Endothelial cell of umbilical vein (primary cell): ENCODE measurements at regions not wholly inside any gene's neighbourhood (a gene's known extent, or its start where the extent isn't known, plus 50 kb on each side); places are given as distances from the start of the nearest gene placed in this dataset.

Source experiments
- BruUV-seq: library from RNA; stranded (reverse); fragments of 400-500 nt; replicated peaks from 2 replicates; lab custom pipeline; 2021; lab: Mats Ljungman, UMichigan
- CTCF ChIA-PET: fragments of 300-600, 350-600 bp; sonication (Branson Sonifier 250); formaldehyde crosslinking; loops from one replicate; lab custom pipeline; 2021; ENCODE audit warnings: antibody characterized with exemption, inconsistent platforms; lab: Charles Lee
- POLR2A ChIA-PET: fragments of 300-600, 350-600 bp; sonication (Branson Sonifier 250); formaldehyde crosslinking; loops from one replicate; lab custom pipeline; 2021; ENCODE audit warnings: antibody characterized with exemption, inconsistent platforms; lab: Charles Lee
- DNase-seq: peaks from one replicate; pipeline ENCODE4 v3.0.0-alpha.2; 2011; ENCODE audit warnings: low read depth, low spot score
- FAIRE-seq: peaks from 2 replicates; lab custom pipeline; 2011; peaks lifted over from hg19 to GRCh38; lab: Jason Lieb, UNC
- H2AFZ ChIP-seq: 2 replicates; pipeline ENCODE4 v1.6.0; 2012; ENCODE audit warnings: low read depth, low read length, control low read depth, inconsistent platforms
- H3K27ac ChIP-seq: 2 replicates; pipeline ENCODE4 v1.5.1; 2011; ENCODE audit warnings: low read depth, mild to moderate bottlenecking, control low read depth, low read length, moderate library complexity; ENCODE audit not compliant: insufficient read depth
- H3K27me3 ChIP-seq, 2 experiments: 2 replicates each; pipeline versions ENCODE4 v1.6.0 to v1.6.1; 2011; ENCODE audit warnings: low read length in 2 of 2, mixed read lengths in 1 of 2; ENCODE audit not compliant: control insufficient read depth in 2 of 2, insufficient read depth in 2 of 2
- H3K36me3 ChIP-seq, 2 experiments: 2 replicates in 1 of 2; 3 replicates in 1 of 2; pipeline ENCODE4 v1.5.1; 2011; ENCODE audit warnings: low read length in 2 of 2, mild to moderate bottlenecking in 1 of 2, moderate library complexity in 1 of 2; ENCODE audit not compliant: control insufficient read depth in 2 of 2, insufficient read depth in 2 of 2; ENCODE audit errors: extremely low read depth in 1 of 2
- H3K4me1 ChIP-seq: 3 replicates; pipeline ENCODE4 v1.5.1; 2011; ENCODE audit warnings: mild to moderate bottlenecking, low read length; ENCODE audit not compliant: control insufficient read depth, insufficient read depth; ENCODE audit errors: extremely low read depth
- H3K4me2 ChIP-seq: 2 replicates; pipeline ENCODE4 v1.6.1; 2011; ENCODE audit warnings: low read length, control low read depth, mixed read lengths; ENCODE audit not compliant: insufficient read depth
- H3K4me3 ChIP-seq, 3 experiments: fragments of 200-600 bp in 1 of 3; sonication (generic), shearing (Covaris generic) in 1 of 3; replicated peaks in 1 of 3; 2 replicates each; pipeline ENCODE4 v1.5.1; 2011 to 2016; ENCODE audit warnings: control low read depth in 3 of 3, low read length in 3 of 3, mild to moderate bottlenecking in 2 of 3, inconsistent platforms in 1 of 3, low read depth in 1 of 3, moderate library complexity in 1 of 3; ENCODE audit not compliant: insufficient read depth in 1 of 3
- H3K79me2 ChIP-seq: 2 replicates; pipeline ENCODE4 v1.6.0; 2012; ENCODE audit warnings: low read length, inconsistent platforms; ENCODE audit not compliant: control insufficient read depth, insufficient read depth
- H3K9ac ChIP-seq: replicated peaks from 2 replicates; pipeline ENCODE3; 2011; ENCODE audit warnings: low read length, control low read depth; ENCODE audit not compliant: insufficient read depth; ENCODE audit errors: extremely low read depth
- H3K9me1 ChIP-seq: replicated peaks from 3 replicates; pipeline ENCODE4 v1.6.0; 2011; ENCODE audit warnings: mild to moderate bottlenecking, low read length; ENCODE audit not compliant: control insufficient read depth, insufficient read depth; ENCODE audit errors: extremely low read depth
- H3K9me3 ChIP-seq: replicated peaks from 2 replicates; pipeline ENCODE4 v1.5.1; 2012; ENCODE audit warnings: low read length, inconsistent platforms; ENCODE audit not compliant: control insufficient read depth, insufficient read depth
- H4K20me1 ChIP-seq: replicated peaks from 2 replicates; pipeline ENCODE3; 2011; ENCODE audit warnings: mild to moderate bottlenecking, low read length; ENCODE audit not compliant: control insufficient read depth, insufficient read depth; ENCODE audit errors: extremely low read depth
- CTCF ChIP-seq, 2 donors: IDR thresholded peaks; 1 replicate in 1 of 2; 2 replicates in 1 of 2; pipeline ENCODE4 v1.5.1; 2011; ENCODE audit warnings: low read length in 2 of 2, mild to moderate bottlenecking in 2 of 2, moderate library complexity in 2 of 2, control low read depth in 1 of 2, inconsistent platforms in 1 of 2, low read depth in 1 of 2; ENCODE audit not compliant: insufficient read depth in 1 of 2; ENCODE audit errors: extremely low read depth in 1 of 2
- EZH2 ChIP-seq: IDR thresholded peaks from 2 replicates; pipeline ENCODE4 v1.6.1; 2012; ENCODE audit warnings: borderline replicate concordance, low read depth, mild to moderate bottlenecking, moderate library complexity, low read length, inconsistent platforms; ENCODE audit not compliant: severe bottlenecking
- FOS ChIP-seq: IDR thresholded peaks from 2 replicates; pipeline ENCODE4 v1.6.1; 2011; ENCODE audit warnings: mild to moderate bottlenecking, low read length, moderate library complexity, borderline replicate concordance; ENCODE audit not compliant: insufficient read depth
- GATA2 ChIP-seq: IDR thresholded peaks from 2 replicates; pipeline ENCODE4 v1.7.0; 2011; ENCODE audit warnings: low read depth, mild to moderate bottlenecking, moderate library complexity, mixed read lengths, low read length; ENCODE audit not compliant: insufficient read length, insufficient read depth
- JUN ChIP-seq: IDR thresholded peaks from 2 replicates; pipeline ENCODE4 v1.6.1; 2011; ENCODE audit warnings: borderline replicate concordance, low read depth; ENCODE audit not compliant: insufficient read length, insufficient read depth
- MAX ChIP-seq: IDR thresholded peaks from 2 replicates; pipeline ENCODE4 v1.6.1; 2011; ENCODE audit not compliant: insufficient read depth, insufficient read length
- MYC ChIP-seq: IDR thresholded peaks from one replicate; pipeline ENCODE4 v1.6.1; 2011; ENCODE audit warnings: mild to moderate bottlenecking, low read depth, low read length
- POLR2A ChIP-seq: IDR thresholded peaks from 2 replicates; pipeline ENCODE4 v1.6.1; 2012; ENCODE audit warnings: low read depth, mild to moderate bottlenecking, control low read depth, low read length
- POLR2AphosphoS5 ChIP-seq: IDR thresholded peaks from 2 replicates; pipeline ENCODE4 v1.6.1; 2012; ENCODE audit warnings: low read depth, mild to moderate bottlenecking, control low read depth, low read length, moderate library complexity; ENCODE audit not compliant: insufficient read depth
- dilution Hi-C: fragments of 300-500 bp; cut with MboI; formaldehyde crosslinking; loops from one replicate; pipeline ENCODE4 v1.15.0; 2019; ENCODE audit warnings: low sequenced_read_pairs; ENCODE audit not compliant: extremely low pct_ligation_motif_present
- intact Hi-C: fragments of 100-400 bp; cut with micrococcal nuclease; formaldehyde crosslinking; loops from one replicate; pipeline ENCODE4 v1.10.0; 2022

- Histone ChIP-seq H3K79me2 (no peaks in the 10 kb centered on the region), H3K27me3 (no peaks in the 10 kb centered on the region), H3K9ac (no peak overlapping the region), H3K36me3 (no peaks in the 10 kb centered on the region), H3K4me1 (no peaks in the 10 kb centered on the region), H3K27ac (no peak overlapping the region), H3K4me2 (no peak overlapping the region), H2AFZ (no peak overlapping the region), H4K20me1 (no peaks in the 10 kb centered on the region), H3K9me3 (no peaks in the 10 kb centered on the region), H3K9me1 (no peaks in the 10 kb centered on the region), H3K4me3 (no peak overlapping the region)
- CTCF ChIA-PET = no interaction called here
- intact Hi-C loops (no loop called here), dilution Hi-C loops (no loop called here)
- FAIRE-seq = no peak
- no TSS peak for BruUV-seq
- POLR2A ChIA-PET = no interaction called here
- no peak for DNase-seq
- TF ChIP-seq MYC = no peak
- no peak for TF ChIP-seq JUN
- no peak for TF ChIP-seq CTCF (IDR thresholded peaks at IDR 0.05; ENCODE audit: extremely low read depth in 1 of 2, insufficient read depth in 1 of 2, low read depth in 1 of 2, low read length in 2 of 2)
- no peak for TF ChIP-seq POLR2AphosphoS5
- no peak for TF ChIP-seq GATA2
- no peak for TF ChIP-seq POLR2A
- no peak for TF ChIP-seq FOS
- TF ChIP-seq MAX = no peak
- TF ChIP-seq EZH2 = no peak
These were observed 65.7 kb upstream of the DMD start for GRCh38 chrX:33277046-33277445.
